8988T (cell line): ENCODE measurements at regions not wholly inside any gene's neighbourhood (a gene's known extent, or its start where the extent isn't known, plus 50 kb on each side); places are given as distances from the start of the nearest gene placed in this dataset.
A peak's percentile ranks its signal among the peaks of the same experiment; 100 is the strongest.
"Not testable (repeated sequence)": the region's sequence is repeated elsewhere in the genome, so short reads cannot be mapped to it uniquely, and the experiment has no call there.

Experiments used
- DNase-seq: peaks from one replicate; pipeline ENCODE4 v3.0.0; 2011

DNA sequence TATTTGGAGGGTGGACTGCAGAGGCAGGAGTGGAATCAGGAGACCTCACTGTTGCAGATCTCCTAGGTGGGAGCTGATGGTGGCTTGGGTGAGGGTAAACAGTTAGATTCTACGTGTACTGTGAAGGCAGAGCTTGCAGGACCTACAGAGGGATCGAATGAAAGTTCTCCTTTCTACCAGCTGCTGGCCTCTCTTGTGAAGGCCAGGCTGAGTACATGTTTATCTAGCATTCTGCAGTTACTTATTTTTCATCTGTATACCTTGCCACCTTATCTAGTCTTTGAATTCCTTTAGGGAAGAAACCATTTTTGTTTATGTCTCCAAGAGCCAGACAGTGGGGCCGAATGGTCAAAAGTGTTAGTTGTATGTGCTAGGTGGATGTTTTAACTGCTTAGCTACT lies 57.6 kb downstream of the PTTG1 start:
- DNase-seq: no peak

DNA sequence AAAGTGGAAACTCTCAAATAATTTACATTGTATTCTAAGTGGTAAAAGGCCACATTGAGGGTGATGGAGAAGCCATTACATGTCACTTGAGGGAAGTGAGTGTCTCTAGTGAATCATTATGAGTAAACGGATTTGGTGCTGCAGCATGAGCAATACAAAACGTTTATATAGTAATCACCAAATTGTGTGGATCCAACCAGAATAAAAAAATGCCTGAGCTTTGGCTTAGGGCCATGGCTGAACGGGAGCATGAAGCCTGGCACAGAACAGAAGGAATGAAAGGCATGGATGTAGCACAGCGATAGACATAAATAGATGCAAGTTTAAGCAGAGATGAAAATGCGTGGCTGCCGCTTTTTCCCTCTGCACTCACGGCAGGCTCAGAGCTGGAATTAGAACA lies 58.3 kb downstream of the PTTG1 start:
- no peak for DNase-seq

DNA sequence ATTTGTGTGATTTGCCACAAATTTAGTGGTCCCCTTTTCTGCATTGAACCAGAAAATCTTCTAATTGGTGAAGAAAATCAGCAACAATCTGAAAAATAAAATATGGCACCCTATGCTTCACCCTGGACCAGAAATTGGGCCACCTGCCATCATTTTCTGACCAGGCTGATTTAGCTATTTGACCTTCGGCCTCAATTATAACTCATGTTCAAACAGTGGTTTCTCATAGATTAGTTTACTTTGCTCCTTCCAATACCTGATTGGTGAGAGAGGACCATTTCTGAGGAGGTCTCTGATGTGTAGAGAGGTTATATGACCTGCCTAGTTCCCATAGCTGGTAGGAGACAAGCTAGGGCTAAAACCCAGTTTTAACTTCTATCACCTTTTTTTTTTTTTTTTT lies 59.0 kb downstream of the PTTG1 start:
- no peak for DNase-seq

DNA sequence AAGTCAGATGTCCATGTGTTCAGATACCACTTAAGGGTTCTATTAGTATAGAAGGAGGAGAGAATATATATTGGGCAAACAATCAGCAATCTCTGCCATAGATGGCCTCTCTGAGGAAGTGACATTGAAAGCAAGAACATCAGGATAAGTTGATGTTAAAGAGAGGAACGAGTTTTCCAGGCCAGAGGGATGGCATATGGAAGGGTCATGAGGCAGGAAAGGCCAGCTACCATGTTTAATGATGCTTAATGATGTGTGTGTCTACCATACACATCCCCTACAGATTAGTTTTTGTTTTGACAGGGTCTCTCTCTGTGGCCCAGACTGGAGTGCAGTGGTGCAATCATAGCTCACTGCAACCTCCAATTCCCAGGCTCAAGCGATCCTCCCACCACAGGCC lies 63.0 kb downstream of the PTTG1 start:
- no peak for DNase-seq

DNA sequence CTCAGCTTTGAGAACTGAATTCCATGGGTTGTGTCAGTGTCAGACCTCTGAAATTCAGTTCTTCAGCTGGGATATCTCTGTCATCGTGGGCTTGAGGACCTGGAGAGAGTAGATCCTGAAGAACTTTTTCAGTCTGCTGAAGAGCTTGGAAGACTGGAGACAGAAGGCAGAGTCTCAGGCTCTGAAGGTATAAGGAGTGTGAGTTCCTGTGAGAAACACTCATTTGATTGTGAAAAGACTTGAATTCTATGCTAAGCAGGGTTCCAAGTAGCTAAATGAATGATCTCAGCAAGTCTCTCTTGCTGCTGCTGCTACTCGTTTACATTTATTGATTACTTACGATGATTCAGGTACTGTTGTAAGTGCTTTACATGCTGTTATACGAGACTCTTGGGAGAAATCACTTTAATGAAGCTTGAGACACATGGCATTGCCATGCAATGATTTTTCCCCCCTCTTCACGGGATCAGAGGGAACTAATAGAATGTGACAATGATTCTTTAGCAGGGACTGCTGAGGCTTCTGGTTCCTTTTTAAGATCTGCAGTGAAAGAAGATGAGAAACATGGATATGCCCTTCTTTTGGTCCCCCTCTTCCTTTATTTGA lies 63.8 kb downstream of the PTTG1 start:
- no peak for DNase-seq

DNA sequence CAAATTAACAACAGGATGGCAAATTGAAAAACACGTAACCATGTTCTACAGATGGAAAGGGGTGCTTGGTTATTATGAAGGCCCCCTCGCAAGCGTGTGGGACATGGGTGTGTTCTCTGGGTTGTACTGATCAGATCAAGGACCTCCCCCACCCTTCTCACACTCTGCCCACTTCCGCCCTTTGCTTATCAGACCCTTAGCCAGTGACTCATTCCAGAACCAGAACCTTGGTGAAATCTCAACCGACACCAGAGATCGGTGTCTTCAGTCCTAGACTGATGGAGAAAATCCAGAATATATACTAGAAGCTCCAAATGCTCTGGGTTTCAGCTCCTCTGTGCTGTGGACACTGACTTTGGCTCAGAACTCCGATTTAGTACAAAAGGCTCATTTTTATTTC lies 64.9 kb downstream of the PTTG1 start:
- DNase-seq: no peak

DNA sequence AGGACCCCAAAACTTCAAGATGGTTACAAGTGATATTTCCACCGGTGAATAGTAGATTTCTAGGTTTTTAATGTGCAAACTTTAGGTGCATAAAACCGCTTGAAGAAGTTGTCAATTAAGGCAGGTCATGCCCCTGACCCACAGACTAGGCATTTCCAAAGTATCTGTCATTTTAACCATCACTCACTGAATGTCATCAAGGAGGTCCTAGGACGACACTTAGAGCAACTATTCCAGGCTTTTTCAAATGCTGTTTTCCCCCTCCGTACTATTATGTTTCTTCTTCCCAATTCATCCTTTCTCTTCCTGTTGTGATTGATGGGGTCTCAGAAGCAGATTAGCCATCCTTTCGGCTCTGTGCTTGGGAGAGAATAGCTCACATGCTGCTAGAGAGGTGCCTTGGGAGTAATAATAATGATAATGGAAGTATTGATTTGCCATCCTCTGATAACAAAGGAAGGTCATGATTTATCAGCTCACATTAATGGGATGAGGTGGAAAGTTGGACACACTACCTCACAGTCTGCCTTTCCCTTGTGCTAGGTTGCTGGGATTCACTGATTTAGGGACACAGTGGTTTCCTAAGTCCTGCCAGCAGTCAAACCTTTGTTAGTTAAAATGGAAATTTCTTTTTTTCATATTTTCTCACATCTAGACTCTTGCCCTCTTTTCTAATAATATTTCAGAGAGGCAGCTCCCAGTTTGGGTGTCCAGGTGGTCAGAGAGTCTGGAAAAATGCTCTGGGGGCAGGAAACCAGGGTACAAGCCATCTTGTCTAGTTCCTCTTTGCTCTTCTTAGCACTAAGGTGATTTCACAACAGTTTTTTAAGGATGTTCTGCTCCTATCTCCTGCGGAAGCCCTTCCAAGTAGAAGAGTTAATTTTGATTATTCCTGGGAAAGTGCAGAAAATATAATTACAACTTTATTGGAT lies 67.0 kb downstream of the PTTG1 start:
- no peak for DNase-seq

DNA sequence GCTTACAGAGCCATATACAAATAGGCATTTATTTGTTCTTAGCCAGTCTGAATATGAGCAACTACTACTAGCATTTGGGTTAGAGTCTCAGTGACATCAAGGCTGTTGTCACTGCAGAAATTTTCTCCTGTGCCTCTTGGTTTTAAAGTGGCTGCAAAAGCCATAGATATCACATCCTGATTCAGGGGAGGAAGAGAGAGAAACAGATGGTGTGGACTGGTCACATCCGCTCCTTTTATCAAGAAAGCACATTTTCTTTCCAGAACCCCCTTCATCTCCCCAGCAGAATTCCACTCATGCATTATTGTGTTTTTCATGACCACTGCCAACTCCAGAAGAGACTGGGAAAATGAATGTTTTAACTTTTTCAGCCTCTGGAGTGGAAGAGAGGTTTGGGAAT lies 69.8 kb downstream of the PTTG1 start:
- no peak for DNase-seq

DNA sequence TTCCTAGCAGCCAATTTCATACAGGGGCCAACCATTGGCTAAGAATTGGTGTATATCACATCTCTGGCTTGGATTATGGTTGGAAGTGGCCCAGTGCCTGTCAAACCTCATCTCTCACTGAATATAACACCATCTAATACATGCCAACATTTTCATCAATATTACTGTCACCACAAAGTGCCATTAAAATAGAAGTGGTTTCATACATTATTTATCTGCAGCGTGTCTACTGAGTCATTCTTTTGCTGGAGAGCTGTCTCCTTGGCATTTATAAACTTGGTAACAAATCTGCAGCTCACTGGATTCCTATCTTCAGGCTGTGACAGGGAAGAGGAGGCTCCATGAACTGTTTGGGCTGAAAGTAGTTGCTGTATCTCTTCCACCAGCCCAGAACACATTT lies 70.9 kb downstream of the PTTG1 start:
- no peak for DNase-seq

DNA sequence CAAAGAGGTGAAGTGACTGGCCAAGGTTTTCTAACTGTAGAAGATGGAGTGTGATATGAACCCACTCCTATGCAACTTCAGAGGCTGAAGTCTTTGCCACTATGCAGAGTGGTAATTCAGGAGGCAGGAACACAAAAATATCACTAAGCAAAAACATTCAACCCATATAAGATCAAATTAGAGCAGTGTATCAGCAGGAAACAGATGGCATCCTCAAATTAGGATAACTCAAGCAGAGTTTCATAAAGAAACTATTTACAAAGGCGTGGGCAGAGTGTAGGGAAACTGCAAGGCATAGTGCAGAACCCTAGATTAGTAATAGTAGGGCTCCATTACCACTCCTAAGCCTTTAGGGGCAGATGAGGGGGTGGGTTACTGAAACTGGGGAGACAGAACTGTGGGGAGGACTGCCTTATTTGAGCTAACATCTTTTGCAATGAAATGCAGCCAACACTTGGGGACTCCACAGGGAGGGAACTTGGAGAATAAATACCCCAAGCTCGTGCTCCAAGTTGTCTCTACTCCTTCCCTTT lies 72.2 kb downstream of the PTTG1 start:
- no peak for DNase-seq

DNA sequence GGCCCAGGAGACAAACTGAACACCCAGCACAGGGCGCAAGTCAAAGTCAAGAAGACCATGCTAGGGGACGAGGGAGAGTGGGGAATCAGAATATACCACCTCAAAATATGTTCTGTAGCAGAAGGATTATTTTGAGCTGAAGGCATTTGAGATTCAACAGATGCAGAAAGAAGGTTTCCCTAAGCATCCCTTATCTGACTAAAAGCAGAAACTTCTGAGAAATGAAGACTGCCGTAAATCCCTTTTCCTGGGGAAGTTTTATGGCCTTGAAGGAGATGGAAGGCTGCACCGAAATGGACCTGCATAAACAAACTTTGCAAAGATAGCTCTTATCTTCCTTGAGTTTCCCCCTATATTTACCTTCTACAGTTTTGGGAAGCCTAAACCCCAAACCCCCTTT lies 72.8 kb downstream of the PTTG1 start:
- DNase-seq: no peak

DNA sequence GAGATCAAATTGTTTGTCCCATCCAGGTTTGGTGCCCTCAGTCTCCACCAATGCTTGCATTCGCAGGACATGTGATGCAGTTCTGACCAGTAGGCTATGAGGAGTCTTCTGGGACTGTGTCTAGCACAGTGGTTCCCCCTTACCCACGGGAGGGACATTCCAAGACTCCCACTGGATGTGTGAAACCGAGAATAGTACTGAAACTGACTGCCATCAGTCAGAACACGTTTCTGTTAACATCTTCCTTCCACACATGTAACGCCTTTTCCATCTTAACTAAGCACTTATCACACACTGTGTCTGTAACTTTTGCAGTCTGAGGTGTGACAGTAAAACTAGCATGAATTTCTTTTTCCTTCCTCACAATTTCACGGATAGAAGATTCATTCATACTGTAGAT lies 74.7 kb downstream of the PTTG1 start:
- no peak for DNase-seq

DNA sequence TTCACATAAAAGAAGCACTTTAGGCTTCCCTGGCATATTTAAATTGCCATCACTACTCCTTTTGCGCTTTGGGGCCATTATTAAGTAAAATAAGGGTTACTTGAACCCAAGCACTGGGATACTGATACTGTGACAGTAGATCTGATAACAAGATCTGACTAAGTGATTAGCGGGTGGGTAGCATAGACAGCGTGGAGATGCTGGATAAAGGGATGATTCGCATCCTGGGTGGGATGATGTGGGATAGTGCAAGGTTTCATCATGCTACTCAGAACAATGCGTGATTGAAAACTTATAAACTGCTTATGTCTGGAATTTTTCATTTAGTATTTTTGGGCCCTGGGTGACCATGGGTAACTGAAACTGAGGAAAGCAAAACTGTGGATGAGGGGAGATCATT lies 75.1 kb downstream of the PTTG1 start:
- DNase-seq: no peak

DNA sequence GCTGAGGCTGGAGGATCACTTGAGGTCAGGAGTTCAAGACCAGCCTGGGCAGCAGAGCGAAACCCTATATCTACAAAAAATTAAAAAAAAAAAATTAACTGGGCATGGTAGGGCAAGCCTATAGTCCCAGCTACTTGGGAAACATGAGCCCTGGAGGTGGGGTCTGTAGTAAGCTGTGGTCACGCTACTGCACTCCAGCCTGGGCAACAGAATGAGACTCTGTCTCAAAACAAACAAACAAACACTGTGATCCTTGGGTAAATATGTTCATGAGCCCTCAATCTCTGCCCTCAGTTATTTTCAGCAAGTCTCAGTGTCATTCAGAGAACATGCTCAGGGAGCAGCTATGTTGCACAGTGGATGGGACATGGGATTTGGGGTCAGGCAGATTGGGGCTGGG lies 76.2 kb downstream of the PTTG1 start:
- no peak for DNase-seq

DNA sequence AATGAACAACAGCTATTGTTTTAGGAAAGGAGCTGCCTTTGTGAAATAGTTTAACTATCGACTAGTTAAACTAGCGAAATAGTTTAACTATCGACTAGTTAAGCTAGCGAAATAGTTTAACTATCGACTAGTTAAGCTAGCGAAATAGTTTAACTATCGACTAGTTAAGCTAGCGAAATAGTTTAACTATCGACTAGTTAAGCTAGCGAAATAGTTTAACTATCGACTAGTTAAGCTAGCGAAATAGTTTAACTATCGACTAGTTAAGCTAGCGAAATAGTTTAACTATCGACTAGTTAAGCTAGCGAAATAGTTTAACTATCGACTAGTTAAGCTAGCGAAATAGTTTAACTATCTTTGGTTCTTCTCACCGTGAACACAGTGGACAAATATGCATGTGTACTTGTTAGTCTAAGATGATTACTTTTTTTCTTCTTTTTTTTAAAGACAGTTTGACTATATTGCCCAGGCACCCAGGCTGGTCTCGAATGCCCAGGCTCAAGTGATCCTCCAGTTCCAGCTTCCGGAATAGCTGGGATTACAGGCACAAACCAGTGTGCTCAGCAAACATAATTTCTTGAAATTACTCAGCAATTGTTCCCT lies 76.9 kb downstream of the PTTG1 start:
- not testable (repeated sequence) for DNase-seq

DNA sequence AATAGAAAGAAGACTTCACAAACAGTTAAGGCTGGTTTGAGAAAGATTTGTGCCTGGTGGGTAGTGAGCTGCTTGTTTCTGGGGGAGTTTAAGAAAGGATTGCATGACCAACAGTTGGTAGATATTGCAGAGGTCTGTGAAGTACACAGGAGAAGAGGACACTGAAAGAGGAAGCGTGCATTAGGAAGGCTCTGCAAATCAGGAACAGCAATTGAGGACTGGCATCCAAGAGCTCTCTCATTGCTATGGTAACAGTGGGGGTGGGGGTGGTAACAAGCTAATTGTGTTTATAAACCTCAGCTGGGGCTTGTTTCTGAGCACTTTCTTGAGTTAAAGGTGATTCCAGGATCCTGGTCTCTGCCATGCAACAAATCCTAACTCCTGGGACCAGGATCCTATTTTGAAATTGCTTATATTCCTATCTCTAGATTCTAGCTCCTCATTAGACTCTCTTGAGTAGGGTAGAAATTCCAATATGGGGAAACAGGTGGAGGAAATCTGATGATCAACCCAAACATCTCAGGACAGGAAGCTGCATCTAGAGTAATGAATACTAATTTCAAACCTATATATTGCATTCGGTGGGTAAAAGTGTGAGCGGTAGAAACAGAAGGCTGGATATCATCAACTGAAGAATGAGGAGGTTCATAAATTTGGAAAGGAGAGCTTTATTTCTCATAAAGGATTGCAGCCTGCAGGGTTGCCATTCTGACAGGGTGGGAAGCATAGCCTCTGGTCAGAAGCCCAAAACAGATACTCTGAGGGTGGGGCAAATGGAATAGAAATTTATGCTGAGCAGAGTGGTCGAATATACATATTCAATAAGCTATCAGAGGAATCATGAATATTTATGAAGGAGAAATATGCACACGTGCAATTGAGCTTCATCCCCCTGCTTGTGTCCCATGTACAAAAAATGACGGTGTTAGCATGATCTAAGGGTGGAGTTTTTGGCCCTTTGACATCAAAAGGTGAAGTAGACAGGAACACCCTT lies 79.4 kb downstream of the PTTG1 start:
- no peak for DNase-seq

DNA sequence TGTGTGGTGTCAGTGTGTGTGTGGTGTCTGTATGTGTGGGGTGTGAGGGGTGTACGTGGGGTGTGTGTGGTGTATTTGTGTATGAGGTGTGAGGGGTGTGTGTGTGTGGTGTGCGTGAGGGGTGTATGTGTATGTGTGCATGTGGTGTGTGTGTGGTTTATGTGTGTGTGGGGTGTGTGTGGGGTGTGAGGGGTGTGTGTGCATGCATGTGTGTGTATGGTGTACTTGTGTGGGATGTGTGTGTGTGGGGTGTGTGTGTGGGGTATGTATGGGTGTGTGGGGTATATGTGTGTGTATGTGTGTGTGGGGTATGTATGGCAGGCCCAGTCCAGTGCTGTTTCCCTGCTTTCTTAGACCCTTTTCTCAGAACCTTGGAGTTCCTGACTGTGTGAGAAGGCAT lies 83.3 kb downstream of the PTTG1 start:
- no peak for DNase-seq

DNA sequence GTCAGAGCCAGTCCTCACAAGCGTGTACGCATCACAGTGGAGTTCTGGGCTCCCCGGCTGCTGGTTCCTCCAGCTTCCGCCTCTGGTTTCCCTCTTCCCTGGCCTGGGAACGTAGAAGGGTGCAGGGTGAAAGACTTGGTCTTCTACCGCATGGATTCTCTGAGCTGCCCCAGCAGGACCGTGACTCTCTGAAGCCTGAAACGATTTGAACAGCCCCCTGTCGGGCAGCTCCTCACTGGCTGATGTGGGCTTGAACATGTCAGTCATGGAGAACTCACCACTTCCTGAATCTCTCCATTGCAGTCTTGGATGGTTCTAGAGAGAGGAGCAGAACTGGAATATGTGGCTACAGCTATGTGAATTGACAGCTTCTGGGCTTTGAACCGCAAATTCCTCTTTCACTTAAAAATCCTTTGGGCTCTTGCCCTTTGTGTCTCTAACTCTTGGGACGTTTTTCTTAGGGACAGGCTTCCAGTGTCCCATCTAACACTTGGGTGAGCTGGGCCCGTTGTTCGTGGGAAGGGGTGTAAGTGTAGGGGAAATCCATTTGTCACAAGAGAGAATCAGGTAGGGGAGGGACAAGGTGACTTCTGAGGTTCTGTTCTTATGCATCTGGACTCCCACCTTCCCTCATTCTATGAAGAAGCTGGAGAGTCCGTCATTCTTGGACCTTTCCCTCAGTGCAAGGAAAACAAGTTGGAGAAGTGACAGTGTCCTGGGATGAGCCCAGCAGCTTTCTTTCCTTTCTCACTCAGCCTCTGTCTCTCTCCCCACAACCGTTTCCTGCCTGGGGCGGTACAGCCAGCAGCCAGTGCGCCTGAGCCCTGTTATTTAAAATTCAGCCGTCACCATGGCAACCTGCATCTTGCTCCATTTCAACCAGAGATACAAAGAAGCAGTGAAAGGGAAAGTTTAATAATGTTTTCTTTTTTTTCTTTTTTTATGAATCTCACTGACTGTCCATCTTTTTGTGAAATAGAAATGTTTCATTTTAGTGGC lies 84.7 kb downstream of the PTTG1 start:
- no peak for DNase-seq

DNA sequence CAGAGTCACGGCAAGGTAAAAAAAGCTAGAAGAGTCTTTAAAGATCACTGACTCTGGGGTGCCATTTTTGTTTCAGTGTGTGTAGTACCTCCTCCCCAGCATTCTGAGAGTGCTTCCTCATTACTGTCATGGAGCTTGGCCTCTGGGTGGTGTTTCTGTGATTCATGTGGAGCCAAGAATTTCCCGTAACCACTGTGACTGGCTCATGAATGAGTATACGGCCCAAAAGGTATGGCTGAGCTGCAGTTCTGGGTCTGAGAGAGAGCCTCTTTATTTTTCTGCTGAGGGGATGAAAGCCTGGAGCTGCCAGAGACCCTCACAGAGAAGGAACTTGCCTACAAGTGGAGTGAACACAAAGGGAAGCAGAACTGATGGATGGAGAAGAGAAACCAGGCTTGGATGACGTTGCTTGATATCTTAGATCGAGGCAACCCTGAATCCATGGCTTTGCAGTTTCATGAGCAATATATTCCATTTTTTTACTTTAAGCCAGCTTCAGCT lies 85.6 kb downstream of the PTTG1 start:
- no peak for DNase-seq

DNA sequence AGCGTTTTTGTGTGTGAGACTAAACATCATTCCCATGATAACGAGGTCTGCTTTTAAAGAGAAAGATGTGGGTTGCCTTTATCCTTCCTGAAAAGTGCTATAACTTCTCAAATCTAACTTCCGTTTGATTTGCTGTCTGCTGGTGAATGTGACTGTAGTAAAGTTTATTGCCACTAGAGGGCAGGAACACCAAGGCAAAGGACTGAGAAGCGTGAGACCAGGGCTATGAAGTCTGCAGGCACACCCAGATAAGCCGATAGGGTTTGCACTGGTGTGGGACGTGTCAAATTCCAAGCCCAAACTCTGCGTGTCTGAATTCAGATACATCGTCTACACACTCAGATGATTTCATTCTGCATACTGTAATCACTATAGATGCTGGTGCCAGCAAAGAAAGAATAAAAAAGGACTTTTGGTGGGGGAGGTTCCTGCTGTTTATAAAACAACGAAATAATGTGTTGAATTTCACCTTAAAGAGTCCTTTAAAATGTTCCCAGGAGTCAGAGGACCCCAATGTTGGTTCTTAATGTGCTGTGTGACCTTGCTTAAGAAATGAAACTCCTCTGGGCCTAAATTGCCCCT lies 87.2 kb downstream of the PTTG1 start:
- peak; percentile 42 for DNase-seq
